ENCODE measurements at regions not wholly inside any gene's neighbourhood (a gene's known extent, or its start where the extent isn't known, plus 50 kb on each side); places are given as distances from the start of the nearest gene placed in this dataset.
"Not testable (repeated sequence)": the region's sequence is repeated elsewhere in the genome, so short reads cannot be mapped to it uniquely, and the experiment has no call there.

DNA sequence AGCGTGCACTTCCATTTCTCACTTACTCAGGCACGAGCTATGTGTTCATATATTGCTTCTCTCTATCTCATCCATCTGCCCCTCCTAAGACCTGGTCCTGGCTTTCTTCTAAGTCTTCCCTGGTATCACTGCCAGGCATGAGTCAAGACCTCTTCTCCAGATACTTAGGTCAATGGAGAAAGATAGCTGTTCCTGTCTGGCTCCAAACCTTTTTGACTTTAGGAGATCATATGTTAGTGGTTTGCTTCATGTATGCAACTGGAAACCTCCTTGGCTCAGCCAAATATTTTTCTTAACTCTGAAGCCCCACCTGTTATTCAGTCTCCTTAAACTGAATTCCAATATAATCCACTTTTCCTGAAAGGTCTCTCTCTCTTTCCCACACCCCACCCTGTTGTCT lies 211.6 kb upstream of the PTBP2 start:
- no peak for DNase-seq (ENCODE audit: low spot score)

DNA sequence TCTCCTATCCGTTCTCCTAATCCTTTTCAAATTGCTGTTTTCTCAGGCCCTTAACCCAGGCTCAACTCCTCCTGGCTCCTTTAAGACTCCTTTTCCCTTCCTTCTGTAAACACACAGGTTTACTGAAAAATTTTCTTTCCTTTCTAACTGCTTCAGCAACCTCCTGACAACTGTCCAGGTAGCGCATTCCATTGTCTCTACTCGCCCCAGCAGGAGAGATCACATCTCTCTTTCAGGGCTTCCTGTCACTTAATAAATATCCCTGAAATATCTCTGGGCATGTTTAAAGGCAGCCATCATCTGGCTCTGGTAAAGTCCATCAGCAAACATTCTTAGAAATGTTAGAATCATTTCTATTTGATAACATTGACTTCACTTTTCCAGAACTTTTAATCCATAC lies 211.2 kb upstream of the PTBP2 start:
- DNase-seq (ENCODE audit: low spot score): no peak

DNA sequence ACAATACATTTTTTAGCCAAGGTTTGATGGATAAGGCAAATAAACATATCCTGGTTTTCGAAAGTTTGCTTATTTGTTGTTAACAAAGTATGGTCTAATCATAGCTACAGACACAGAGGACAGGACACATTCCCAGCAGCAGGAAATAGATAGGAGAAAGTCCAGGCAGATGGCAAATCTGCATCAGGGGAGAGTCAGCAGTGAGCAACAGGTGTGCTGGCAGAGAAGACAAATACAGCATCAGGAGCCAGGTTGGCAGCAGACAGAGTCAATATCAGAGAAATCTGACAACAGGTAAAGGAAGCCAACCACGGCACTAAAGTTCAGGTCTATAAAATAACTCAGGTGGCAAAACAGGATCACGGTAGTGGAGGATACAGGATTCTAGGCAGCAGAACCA lies 210.7 kb upstream of the PTBP2 start:
- DNase-seq (ENCODE audit: low spot score): no peak

DNA sequence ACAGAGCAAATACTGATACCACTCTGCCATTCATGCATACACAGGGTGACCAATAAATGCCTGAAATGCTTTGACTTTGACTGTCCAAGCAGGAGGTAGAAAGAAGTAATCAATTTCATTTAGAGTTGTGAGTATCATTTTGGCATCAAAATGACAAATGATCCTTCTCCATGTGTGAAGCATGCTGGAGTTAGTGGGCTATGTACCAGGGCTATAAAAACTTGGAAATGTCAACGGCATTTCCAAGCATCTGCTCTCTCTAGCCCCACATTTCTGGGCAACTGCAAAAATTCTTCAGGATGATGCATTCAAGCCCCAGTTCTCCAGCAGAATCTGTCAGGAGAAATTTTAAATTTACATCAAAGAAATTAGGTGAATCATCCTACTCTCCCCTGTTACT lies 208.4 kb upstream of the PTBP2 start:
- no peak for DNase-seq (ENCODE audit: low spot score)

DNA sequence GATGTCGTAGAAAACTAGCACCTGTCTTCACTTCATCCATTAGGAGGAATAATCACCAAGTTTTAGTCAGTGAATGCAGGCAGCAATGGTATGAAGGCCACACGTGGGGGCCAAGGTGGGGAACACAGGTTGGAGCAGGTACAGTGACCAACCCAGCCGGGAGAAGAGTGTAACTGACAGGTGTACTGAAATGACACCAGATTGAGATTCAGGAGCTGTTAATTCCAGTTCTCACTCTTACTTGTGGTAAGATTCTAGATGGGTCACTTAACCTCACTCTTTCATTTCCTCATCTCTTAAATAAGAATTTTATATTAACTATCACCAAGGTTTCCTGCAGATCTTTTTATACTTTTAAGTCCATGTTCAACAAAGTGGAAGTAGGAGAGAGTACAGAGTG lies 206.2 kb upstream of the PTBP2 start:
- DNase-seq (ENCODE audit: low spot score): no peak

DNA sequence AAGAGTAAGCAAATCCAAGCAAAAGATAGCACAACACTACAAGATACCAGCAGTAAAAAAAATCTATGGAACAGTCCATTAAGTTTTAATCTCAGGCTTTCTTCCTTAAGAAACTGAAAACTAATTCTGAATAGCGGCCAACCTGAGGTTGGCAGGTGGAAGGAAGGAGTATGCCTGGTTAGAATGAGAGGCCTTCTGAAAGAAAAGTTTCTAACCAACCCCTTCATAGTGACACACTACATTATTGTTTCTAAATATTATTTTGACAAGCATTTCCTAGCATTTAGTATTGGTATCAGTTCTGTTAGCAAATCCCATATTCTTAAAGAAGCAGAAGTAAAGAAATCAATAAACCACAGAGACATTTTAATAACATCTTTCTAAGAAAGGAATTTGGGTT lies 205.7 kb upstream of the PTBP2 start:
- DNase-seq (ENCODE audit: low spot score): no peak

DNA sequence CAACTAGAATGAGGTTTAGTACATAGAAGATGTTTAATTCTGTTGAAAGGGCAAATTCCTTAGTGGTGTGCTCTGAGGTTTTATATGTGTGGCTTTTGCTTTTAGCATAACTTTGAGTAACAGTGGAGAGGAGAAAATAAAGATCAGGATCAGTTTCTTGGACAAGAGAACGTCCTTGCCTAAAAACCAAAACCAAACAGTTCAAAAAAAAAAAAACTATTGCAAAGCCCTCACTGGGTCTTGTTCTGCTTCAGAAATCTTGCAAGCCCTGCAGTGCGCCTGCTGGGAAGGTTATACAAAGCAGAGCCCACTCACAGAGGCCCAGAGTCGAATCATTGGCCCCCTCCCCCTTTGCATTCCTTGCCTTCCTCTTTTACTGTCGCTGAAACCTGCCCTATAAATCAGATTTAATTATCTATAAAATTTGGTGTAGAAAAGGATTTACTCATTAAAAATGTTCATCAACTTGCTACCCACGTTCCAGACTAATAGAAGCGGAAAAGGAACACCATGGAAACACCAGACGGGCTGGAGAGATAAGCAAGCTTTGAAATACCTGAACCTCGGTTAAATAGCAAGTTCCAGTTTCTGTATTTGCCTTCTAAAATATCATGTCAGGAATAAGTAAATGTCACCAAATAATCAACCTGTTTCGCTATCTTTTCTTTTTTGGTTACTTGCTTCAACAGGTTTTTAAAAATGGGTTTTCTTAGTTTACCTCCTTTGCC lies 201.6 kb upstream of the PTBP2 start:
- DNase-seq (ENCODE audit: low spot score): no peak

DNA sequence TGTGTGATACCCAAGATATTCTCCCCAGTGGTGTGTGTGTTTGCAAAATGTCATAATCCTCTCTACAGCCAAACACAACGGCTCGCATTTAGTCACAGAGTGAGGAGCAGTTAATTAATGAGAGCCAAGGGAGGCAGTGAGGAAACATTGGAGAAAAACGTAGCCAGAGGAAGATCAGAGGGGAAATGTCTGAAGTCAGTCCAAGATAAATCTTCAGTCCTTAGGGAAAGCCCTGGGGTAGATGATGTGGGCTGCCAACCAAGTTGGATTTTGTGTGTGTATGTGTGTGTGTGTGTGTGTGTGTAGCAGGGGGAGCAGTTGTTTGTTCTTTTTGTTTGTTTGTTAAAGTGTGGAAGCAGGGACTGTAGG lies 201.0 kb upstream of the PTBP2 start:
- no peak for DNase-seq (ENCODE audit: low spot score)

DNA sequence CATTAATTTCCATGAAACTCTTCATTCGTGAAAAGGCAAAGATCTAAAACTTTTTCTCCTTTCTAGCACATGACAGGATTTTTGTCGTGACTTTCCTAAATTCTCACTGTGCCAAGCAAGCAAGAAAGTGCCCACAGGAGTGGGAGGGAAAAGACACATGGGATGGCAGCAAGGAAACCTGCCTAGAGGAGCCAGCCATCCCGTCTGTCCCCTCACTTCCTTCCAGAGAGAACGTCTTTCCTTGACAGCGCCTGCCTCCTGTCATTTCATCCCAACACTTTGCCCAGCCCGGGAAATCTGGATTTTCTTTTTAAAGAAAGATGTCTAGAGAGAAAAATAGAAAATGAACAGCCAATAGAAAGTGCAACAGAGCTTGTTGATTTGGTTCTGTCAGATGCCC lies 200.6 kb upstream of the PTBP2 start:
- no peak for DNase-seq (ENCODE audit: low spot score)

DNA sequence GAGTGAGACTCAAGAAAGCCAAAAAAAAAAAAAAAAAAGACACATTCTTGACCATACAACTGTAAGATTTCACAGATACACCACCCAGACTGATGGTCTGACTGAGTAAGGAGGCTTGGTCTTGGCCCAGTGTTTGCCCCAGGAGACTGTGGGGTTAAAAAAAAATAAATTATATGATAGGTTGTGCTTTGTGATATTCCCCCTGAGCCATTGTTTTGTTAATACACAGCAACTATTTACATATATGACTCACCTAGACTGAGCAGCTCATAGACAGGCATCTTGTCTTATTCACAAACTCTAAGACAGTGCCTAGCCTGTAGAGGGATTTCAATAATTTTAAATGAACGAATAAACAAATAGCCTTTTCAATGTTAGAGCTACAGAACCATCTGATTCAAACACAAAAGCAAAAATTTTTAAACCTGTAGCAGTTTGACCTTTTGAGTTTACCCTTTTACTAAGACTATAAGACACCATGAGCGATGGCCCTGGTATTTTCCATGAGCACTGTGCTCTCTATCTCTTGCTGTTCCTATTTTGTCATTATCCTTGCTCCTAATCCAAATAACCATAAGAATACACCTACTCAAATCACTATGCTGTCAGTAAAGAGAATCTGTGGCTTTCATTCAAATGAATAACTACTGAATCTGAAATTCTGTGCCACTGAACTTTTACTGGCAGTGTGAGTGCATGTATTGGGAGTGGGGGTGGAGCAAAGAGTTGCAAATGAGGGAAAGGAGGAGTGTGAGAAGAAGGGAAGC lies 199.4 kb upstream of the PTBP2 start:
- DNase-seq (ENCODE audit: low spot score): no peak

DNA sequence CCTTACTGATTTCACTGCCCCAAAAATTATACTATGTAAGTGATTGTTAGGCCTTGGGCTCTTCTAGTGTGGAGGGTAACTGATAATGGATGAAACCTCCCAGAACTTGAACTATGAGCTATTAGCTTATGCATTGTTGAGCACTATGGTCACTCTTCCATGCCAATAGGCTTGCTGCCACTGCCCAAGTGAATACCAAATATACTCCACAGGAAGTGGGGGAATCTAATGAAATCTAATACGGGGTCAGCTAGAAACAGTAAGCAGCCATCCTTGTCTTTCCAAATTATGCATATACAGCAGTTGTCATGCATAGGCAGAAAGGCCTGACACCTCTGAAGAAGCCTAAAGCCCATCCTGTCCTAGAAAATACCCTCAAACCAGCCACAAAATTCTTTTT lies 198.7 kb upstream of the PTBP2 start:
- no peak for DNase-seq (ENCODE audit: low spot score)

DNA sequence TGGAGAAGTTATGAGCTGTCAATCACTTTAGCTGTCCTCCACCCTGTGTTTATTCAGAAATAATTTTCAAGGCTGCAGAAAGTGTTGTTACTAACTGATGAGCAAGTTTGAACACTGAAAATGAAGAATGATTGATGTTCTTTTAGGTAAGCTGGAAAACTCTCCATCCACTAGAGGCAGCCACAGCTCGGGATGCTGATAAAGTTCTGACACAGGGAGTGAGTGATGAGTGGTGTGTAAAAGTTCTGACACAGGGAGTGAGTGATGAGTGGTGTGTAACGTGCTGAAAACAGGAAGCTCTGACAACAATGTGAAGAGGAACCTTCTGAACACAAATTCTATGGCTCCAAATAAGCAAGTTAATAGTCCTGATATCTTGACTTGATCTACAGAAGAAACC lies 197.5 kb upstream of the PTBP2 start:
- peak; percentile 37 for DNase-seq (ENCODE audit: low spot score)

DNA sequence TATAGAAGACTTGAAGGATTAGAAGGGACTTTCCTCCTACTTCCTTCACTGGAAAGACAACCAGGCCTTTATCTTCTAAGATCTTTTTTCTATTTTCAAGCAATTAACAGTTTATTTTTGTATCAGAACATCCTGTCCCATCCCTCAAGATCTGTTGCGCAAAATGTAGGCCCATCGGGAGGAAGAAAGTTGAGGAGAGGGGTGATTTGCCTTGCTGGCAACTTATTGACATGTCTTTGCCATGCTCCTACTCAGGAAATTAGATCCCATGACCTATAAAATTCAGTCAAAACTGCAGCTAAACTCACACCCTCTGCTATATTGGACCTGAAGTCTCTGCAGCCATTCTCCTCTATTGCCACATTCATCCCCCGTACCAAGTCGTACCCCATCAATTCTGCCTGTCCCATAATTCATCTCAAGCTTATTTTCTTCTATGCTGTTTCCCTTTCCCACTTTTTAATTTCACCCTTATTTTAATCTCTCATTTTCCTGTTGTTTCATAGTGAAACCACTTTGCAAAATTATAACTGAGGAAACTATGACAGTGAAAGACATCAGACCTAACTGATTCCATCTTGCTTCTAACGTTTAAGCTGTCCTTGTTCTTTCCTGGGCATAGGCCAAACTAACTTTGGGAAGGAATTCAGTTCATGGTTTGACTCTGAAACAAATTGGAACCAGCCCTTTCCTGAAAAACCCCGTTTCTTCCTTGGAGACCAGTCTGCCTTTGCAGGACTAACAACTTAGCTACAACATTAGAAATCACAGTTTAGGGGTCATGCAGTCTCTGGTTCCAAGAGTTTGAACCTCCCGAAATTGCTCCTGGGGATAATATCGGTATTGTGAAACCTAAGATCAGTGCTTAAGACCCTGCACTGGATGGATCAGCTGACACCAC lies 195.7 kb upstream of the PTBP2 start:
- DNase-seq (ENCODE audit: low spot score): no peak

DNA sequence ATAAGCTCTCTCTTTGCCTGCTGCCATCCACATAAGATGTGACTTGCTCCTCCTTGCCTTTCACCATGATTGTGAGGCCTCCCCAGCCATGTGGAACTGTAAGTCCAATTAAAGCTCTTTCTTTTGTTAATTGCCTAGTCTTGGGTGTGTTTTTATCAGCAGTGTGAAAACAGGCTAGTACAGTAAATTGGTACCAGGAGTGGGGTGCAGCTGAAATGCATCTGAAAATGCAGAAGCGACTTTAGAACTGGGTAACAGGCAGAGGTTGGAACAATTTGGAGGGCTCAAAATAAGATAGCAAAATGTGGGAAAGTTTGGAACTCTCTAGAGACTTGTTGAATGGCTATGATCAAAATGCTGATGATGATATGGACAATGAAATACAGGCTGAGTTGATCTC lies 192.9 kb upstream of the PTBP2 start:
- DNase-seq (ENCODE audit: low spot score): not testable (repeated sequence)

DNA sequence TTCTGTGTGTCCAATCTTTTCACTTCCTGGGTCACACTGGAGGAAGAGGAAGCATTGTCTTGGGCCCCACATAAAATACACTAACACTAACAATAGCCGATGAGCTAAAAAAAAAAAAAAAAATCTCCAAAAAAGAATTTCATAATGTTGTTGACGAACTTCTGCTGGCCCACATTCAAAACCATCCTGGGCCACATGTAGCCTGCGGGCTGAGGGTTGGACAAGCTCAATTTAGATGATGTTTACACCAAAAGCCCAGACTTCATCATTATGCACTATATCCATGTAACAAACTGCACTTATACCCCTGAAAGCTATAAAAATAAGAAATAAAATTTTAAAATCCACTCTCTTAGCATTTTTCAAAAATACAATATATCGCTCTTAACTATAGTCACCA lies 187.8 kb upstream of the PTBP2 start:
- DNase-seq (ENCODE audit: low spot score): no peak

DNA sequence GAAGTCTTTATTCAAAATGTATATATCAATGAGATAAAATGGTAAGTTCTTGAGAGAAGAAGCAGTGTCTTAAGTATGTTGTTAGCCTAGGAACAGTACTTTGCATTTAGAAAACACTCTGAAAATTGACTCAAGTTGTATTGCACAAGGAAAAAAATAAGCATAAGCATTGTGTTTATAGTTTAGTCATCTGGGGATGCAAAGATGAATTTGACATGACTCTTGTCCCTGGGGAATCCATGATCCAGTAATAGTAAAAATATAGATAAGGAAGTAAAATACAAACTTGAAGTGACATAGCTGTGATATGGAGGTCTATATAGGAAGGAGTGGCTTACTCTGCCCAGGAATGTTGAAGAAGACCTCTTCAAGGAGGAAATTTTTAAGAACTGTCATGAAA lies 185.0 kb upstream of the PTBP2 start:
- no peak for DNase-seq (ENCODE audit: low spot score)

DNA sequence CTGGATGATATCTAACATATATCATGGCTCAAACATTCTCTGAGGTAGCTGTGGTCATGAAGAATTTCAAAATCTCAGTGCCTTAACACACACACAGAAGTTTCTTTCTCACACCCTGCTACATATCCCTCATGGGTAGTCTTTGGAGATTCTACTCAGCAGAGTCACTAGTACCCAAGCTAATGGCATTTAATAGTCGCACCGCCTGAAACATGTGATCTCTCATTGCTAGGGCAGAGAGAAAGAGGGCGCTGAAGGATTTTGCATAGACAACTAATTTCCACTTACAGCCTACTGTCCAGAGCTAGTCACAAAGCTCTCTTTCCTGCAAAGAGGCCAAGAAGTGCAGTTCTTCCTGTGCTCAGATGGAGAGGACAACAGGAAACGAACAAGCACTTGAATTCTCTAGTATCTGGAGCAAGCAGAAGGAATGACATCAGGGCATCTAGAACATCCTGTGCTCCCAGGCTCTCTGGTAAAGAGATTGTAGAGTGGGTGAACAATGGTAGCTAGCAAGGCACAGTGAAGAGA lies 183.4 kb upstream of the PTBP2 start:
- no peak for DNase-seq (ENCODE audit: low spot score)

DNA sequence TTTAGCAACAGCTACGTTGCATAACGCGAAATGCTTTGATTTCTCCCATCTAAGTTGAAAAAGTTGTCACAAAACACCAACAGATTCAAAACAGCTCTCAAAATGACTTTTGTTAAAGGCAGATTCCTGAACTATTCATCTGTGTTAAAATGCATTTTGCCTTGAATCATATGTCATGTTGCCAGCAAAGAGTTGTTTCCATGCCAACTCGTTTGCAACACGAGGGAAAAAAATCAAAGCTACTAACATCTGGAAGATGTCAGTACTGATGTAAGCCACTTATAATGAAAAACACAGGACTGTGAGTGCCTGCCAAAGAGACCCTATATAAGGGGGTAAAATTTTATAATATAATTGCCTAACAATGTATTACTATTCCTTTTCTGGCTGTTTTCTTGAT lies 182.7 kb upstream of the PTBP2 start:
- DNase-seq (ENCODE audit: low spot score): no peak

DNA sequence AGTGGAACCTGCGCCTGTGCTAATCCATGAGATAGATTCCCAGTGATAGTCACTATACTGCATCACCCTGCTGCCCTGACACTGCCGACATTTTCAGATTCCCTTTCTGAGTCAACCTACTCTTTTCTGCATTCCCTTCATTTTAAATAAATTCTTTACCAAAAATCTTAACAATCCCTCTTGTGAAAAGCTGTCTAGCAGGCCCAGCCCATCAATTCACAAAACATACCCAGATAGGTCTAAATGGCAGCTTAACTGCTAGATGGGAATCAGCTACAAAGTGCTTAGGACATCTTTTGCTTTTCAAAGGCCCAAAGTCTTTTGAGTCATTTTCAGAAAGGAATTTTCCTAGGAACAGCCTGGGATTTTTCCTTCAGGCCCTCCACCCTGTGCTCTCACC lies 180.1 kb upstream of the PTBP2 start:
- DNase-seq (ENCODE audit: low spot score): no peak

DNA sequence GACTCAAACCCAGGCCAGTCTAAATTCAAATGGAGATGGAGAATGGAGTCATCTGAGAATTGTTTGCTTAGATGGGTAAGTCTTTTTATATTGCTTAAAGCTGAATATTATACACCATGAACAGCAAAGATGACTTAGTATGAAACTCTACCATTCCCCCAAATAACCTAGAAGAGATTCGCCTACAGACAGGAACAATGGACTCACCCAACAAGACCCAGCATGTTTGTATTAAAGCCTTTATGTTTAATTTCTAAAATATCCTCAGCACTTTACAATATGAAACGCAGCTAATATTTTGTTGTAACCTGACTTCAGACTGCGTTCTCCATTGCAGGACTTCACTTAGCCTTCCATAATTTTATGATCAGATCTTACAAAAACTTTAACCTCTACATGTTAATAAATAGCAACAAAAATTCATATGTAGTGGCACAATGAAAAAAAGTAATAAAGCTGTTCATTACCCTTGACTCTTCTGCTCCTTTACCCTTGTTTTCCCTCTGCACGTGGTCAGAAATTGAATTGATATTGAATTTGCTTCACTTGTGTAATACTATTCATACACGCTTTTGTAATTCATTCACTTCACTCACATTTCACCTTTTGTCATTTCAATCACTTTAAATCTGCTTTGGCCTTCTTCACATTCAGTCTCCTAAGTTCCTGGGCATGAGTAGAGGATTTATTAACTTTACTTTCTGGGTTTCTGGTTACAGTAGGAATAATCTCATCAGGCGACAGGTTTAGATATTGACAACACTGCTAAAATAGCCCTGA lies 177.3 kb upstream of the PTBP2 start:
- DNase-seq (ENCODE audit: low spot score): no peak

DNA sequence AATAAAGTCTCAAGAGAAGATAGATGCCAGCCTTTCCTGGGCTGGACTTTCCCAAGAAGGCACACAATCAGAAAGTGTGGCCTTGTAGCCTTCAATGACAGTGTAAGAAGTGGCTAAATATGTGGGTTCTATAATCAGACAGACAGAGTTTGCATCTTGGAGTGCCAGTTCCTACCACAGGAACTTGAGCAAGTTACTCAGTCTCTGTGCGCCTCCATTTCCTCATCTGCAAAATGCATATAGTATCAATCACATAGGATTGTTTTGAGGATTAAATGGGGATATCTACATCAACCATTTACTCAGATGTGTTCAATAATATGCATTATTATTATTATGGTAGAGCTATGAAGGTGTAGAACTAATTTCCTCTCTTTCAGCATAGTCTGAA lies 176.8 kb upstream of the PTBP2 start:
- no peak for DNase-seq (ENCODE audit: low spot score)

All from RKO (cell line).